Calu3 (cell line): ENCODE measurements at regions not wholly inside any gene's neighbourhood (a gene's known extent, or its start where the extent isn't known, plus 50 kb on each side); places are given as distances from the start of the nearest gene placed in this dataset.

ENCODE experiments used
- BruUV-seq: library from RNA; stranded (reverse); fragments of 400-500 nt; replicated peaks from 2 replicates; lab custom pipeline; 2021; lab: Mats Ljungman, UMichigan
- CTCF ChIA-PET: fragments of 300-600 bp; sonication (Branson Sonifier 250); formaldehyde crosslinking; loops from one replicate; lab custom pipeline; 2022; ENCODE audit warnings: antibody characterized with exemption; lab: Charles Lee
- DNase-seq: peaks from one replicate; pipeline ENCODE4 v3.0.0; 2022
- H3K27ac Mint-ChIP-seq: one replicate; pipeline ENCODE4 v1.8.0; 2022; ENCODE audit warnings: mixed read lengths; ENCODE audit not compliant: unreplicated experiment
- H3K27me3 Mint-ChIP-seq: one replicate; pipeline ENCODE4 v1.8.0; 2022; ENCODE audit warnings: mixed read lengths; ENCODE audit not compliant: unreplicated experiment
- H3K36me3 Mint-ChIP-seq: one replicate; pipeline ENCODE4 v1.8.0; 2022; ENCODE audit warnings: mild to moderate bottlenecking, moderate library complexity, mixed read lengths; ENCODE audit not compliant: insufficient read depth, unreplicated experiment
- H3K4me1 Mint-ChIP-seq: one replicate; pipeline ENCODE4 v1.8.0; 2022; ENCODE audit warnings: mild to moderate bottlenecking, low read depth, mixed read lengths; ENCODE audit not compliant: unreplicated experiment
- H3K4me3 Mint-ChIP-seq: one replicate; pipeline ENCODE4 v1.8.0; 2022; ENCODE audit warnings: mild to moderate bottlenecking, low read depth, moderate library complexity, mixed read lengths; ENCODE audit not compliant: unreplicated experiment
- H3K9me3 Mint-ChIP-seq: one replicate; pipeline ENCODE4 v1.8.0; 2022; ENCODE audit warnings: low read depth, mixed read lengths; ENCODE audit not compliant: unreplicated experiment
- CTCF ChIP-seq: fragments of 200-600 bp; IDR thresholded peaks from one replicate; pipeline ENCODE4 v1.8.0; 2022; ENCODE audit warnings: antibody characterized with exemption; ENCODE audit not compliant: unreplicated experiment
- intact Hi-C: fragments of 100-400 bp; cut with micrococcal nuclease; formaldehyde crosslinking; loops from one replicate; pipeline ENCODE4 v1.10.0; 2022; ENCODE audit not compliant: unreplicated experiment

DNA sequence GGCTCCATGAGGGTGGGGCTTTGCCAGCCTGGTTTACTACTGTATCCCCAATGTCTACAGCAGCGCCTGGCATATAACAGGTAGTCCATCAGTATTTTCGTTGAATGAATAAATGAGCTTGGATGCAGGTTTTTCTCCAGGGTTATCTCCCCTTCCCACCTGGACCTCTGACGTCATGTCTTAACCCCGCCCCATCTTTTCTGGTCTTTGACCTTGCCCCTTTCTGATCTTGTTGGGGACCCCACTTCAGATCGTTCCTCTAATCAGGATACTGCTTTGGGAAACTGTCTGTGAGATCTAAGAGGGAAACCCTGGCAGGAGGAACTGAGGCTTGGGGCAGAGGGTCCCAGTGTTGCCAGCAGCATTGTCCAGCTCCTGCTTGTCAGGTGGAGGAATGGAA, 68.8 kb upstream of the GCSH start:
- Mint-ChIP-seq H3K27me3 (no peaks in the 10 kb centered on the region), H3K27ac (no peak overlapping the region), H3K36me3 (peaks cover 5% of the 10 kb centered on the region), H3K4me1 (no peaks in the 10 kb centered on the region), H3K4me3 (no peak overlapping the region), H3K9me3 (no peaks in the 10 kb centered on the region)
- intact Hi-C loops: no loop called here
- no peak for TF ChIP-seq CTCF
- CTCF ChIA-PET: interaction anchor here (0.6 kb wide), 1 partner anchor 565 kb away, joined by 5 read pairs; no protein-coding TSS in a partner anchor
- DNase-seq: no peak
- BruUV-seq: no TSS peak

DNA sequence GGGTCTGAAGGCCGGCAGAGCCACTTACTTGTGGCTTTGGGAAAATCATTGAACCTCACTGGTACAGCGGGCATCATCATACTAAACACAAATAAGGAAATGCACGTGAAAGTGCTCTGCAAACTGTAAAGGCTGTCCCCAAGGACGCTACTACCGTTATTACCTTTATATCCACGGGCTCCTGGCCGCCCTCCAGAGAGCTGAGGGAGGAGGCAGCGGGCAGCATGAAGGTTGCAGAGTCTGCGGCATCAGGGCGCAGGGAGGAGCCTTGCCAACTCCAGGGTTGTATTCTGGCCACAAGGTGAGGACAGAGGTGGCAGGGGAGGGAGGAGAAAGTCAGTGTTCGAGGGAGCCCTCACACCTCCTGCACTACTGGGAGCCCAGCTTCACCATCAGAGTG, 68.3 kb upstream of the GCSH start:
- peaks cover 5% of the 10 kb centered on the region for H3K36me3 Mint-ChIP-seq
- CTCF ChIA-PET: interaction anchor here (0.6 kb wide), 1 partner anchor 565 kb away, joined by 5 read pairs; no protein-coding TSS in a partner anchor
- no peak overlapping the region for H3K4me3 Mint-ChIP-seq
- no peak for DNase-seq
- no peaks in the 10 kb centered on the region for H3K27me3 Mint-ChIP-seq
- intact Hi-C loops: no loop called here
- no peak overlapping the region for H3K27ac Mint-ChIP-seq
- no TSS peak for BruUV-seq
- no peak for TF ChIP-seq CTCF
- H3K4me1 Mint-ChIP-seq: peaks cover 2% of the 10 kb centered on the region
- H3K9me3 Mint-ChIP-seq: no peaks in the 10 kb centered on the region

DNA sequence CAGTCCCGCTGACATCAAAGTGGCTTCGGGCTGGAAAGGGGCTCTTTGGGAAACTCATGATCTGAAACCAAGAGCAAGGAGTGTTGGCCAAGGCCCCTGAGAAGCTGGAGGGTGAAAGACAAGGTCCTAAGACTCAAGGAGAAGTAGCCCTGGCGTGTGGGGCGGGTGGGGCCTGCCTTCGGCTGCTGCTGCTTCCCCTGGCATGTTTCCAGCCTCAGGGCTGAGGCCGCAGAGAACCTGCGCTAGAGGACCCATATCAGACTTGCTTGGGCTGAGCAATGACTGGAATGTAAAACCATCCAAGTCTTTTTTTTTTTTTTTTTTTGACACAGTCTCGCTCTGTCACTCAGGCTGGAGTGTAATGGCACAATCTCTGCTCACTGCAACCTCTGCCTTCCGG, 67.5 kb upstream of the GCSH start:
- no TSS peak for BruUV-seq
- no peak for TF ChIP-seq CTCF
- H3K4me1 Mint-ChIP-seq: peaks cover 10% of the 10 kb centered on the region
- no peak overlapping the region for H3K4me3 Mint-ChIP-seq
- DNase-seq: no peak
- peaks cover 5% of the 10 kb centered on the region for H3K36me3 Mint-ChIP-seq
- H3K27ac Mint-ChIP-seq: no peak overlapping the region
- no peaks in the 10 kb centered on the region for H3K9me3 Mint-ChIP-seq
- intact Hi-C loops: no loop called here
- CTCF ChIA-PET: interaction anchor here (0.7 to 0.9 kb wide), 2 partner anchors 17 to 147 kb away, joined by 3 to 7 read pairs; no protein-coding TSS in a partner anchor
- no peaks in the 10 kb centered on the region for H3K27me3 Mint-ChIP-seq

- BruUV-seq: no TSS peak
- no peak overlapping the region for H3K4me3 Mint-ChIP-seq
- CTCF ChIA-PET: interaction anchor here (0.5 kb wide), 1 partner anchor 1010 kb away, joined by 4 read pairs; no protein-coding TSS in a partner anchor
- intact Hi-C loops: no loop called here
- H3K9me3 Mint-ChIP-seq: no peaks in the 10 kb centered on the region
- TF ChIP-seq CTCF: no peak
- H3K27ac Mint-ChIP-seq: peak overlapping the region; percentile 7
- H3K27me3 Mint-ChIP-seq: no peaks in the 10 kb centered on the region
- peaks cover 19% of the 10 kb centered on the region for H3K4me1 Mint-ChIP-seq
- peak; percentile 56 for DNase-seq
- no peaks in the 10 kb centered on the region for H3K36me3 Mint-ChIP-seq
Measured at GRCh38 chr16:81158964-81159363, 62.8 kb upstream of the GCSH start.
